ENCODE measurements at regions not wholly inside any gene's neighbourhood (a gene's known extent, or its start where the extent isn't known, plus 50 kb on each side); places are given as distances from the start of the nearest gene placed in this dataset.

DNA sequence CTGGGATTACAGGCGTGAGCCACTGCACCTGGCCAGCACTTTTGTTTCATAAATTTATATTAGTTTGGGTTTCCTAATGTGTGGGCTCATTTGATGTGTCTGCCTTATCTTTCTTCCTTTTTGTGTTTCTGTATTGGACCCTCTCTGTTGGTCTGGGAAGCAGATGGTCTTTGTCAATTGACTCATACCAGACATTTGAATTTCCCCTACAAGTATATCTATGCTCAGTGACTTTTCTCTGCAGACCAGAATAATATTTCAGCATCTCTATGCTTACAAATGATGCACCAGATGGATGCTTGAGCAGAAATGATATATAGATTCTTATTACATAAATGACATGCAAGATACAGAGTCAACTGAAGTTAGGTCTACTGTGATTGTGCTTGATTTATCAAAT is 329.9 kb upstream of the SLCO3A1 start:
- DNase-seq, result no peak

DNA sequence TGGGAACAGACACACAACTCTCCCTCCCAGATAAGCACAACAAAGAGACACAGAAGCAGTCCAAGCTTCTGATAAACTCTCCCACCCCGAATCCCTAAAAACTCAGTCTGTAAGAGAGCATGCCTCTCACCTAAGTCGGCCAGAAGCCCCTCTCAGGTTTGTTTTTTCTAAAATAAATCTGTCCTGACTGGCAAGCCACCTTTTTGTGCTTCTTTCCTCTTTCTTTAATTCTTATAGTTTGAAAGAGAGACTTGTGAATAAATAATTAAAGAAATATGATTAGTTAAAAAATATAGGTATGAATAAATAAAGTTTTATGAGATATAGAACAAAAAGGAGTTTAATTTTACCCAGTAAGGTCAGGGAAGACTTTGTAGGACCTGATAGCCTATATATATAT is 329.0 kb upstream of the SLCO3A1 start:
- no peak for DNase-seq

DNA sequence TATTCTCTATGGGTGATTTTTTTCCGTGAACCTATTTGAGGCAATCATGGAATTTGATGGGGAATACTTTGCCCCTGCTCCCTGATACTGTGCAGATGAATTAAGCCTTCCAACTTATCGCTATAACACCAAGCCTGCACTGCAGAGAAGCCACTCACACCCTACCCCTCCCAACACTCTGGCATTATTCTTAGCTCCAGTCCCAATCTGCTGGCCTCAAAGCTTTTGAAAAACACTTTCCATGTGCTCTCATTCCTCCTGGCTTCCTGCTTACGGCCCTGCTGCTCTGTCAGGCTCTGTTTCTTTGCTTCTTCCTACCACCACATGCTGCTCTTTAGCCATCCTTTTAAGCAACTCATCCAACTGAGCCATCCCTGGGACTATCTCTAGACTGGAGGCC is 327.8 kb upstream of the SLCO3A1 start:
- no peak for DNase-seq

DNA sequence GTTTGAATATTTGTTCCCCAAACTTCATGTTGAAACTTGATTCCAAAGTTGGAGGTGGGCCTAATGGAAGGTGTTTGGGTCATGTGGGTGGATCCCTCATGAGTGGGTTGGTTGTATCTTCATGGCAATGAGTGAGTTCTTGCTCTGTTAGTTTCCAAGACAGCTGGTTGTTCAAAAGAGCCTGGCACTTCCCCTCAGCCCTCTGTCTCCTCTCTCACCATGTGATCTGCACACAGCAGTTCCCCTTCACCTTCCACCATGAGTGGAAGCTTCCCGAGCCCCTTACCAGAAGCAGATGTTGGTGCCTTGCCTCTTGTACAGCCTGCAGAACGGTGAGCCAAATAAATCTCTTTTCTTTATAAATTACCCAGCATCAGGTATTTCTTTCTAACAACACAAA is 327.1 kb upstream of the SLCO3A1 start:
- DNase-seq, result no peak

DNA sequence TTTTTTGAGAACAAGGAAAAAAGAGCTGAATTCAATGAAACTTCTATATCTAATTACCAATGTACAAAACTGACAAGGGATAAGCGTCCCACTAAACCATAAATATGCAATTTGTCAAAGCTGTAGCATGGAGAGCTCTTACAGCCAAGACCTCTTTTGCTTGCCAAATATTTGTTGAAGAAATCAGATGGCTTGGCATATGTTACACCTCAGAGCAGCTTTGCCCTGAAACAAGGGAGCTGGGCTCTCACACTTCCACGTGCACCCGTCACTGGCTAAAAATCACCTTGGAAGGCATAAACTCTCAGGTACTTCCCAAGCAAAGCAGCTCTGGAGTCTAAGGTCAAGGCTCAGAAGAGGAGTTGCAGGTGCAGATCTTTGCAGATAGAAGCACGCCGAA is 324.7 kb upstream of the SLCO3A1 start:
- no peak for DNase-seq

DNA sequence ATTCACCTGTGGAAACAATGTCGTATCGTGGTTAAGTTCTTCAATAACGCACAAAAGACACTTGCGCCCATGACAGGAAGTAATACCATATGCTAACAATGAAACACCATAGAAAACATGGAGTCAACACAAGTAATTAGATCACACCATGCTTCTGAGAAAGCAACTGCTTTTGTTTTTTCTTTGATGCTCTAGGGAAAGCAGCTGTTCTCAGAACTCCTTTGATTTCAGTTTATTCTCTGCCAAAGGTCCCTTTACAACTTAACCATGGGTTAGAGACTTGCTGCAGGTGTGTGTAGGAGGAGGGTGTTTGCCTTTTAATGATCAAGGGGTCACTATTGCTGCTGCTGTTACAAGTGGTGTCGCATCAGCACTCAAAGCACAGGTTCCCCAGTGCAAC is 324.0 kb upstream of the SLCO3A1 start:
- DNase-seq, result no peak

DNA sequence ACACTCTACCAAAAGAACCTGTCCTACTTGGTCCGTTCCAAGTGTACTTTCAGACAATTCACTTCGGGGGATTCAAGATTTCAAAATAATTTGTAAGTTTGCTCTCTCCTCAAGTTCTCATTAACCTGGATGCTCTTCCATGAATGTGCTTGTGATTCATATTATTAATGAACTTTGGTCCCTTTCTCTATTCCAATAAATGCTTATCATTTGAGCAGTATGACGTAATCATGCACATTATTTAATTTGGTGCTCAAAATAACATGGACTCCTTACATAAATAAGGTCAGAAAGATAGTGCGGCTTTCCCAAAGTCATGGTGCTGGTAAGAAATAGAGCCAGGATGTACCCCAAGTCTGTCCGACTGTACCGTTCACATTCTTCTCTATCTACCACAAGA is 323.2 kb upstream of the SLCO3A1 start:
- no peak for DNase-seq

DNA sequence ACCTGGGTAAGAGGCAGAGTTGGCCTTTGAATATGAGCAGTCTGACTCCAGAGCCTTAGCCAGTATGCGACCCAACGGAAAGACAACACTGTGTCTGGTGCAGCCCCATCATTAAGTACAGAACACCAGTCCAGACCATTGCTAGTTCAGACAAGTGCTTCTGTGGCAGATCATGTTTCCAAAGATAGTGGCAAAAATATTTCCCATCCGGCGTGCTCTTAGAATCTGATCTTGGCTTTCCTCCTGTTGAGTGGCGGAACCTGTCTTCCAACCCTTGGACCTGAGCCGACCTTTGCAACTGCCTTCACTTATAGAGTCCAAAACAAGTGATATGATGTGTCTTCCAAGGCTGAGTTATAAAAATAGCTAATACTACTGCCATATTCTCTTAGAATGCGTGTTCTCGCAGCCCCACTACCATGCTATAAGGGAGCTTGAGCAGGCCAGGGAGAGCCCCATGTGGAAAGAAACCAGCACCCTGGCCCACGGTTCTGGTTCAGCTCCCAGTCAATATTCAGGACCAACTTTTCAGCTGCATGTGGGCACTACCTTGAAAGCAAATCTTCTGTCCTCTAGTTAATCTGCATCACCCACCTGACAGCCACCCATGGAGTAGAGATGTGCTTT is 322.4 kb upstream of the SLCO3A1 start:
- DNase-seq, result no peak

DNA sequence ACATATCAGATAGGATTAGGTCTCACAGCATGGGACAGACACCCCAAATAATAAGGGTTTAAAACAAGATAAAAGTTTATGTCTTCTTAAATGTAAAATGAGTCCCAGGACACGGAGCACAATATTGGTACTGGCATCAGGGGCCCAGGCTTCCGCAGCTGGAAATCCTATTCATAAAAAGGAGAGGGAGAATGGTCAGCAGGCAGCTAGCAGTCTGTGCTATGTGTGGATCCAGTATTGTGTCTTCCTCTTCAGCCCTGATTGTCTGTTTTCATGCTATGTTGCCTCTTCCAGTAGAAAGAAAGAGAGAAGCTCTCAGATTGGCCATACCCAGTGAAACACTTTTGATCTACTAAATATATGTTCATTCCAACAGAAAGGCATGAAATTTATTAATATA is 319.3 kb upstream of the SLCO3A1 start:
- DNase-seq, result no peak

DNA sequence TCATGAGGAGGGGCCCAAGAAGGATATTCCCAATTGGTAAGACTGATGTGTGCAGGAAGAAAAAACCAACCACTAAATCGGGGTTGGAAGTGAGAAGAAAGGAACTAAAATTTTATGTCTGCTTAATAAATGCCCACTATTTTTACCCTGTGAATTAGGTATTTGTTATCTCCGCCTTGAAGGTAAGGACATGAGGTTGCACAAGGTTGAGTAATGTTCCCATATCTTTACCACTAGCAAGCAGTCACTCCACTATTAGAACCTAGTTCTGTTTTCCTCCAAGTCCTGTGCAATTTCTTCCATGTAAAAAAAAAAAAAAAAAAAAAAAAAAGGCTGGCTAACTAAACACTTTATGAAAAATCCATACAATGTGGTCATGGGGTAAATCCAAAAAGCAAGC is 318.5 kb upstream of the SLCO3A1 start:
- DNase-seq, result no peak

DNA sequence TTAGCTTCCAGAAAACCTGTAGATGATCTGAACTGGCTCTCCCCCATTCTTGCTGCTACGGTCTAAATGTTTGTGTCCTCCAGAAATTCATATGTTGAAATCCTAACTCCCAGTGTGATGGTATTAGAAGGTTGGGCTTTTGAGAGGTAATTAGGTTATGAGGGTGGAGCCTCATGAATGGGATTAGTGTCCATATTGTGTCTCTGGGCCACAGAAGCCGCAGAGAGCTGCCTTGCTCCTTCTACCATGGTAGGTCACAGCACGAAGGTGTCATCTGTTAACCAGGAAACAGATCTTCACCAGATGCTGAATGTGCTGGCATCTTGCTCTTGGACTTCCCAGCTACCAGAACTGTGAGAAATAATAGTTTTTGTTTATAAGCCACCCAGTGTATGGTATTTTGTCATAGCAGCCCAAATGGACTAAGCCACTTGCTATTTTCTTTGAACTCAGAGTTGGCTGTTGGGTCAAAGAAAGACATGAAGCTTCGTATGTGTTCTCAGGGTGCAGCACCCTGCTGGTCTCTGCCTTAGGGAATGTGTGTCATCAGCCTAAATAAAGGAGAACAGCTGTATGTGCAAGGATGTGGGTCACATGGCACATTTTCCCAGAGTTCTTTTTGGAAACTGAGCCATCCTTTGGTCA is 317.5 kb upstream of the SLCO3A1 start:
- DNase-seq, result no peak

DNA sequence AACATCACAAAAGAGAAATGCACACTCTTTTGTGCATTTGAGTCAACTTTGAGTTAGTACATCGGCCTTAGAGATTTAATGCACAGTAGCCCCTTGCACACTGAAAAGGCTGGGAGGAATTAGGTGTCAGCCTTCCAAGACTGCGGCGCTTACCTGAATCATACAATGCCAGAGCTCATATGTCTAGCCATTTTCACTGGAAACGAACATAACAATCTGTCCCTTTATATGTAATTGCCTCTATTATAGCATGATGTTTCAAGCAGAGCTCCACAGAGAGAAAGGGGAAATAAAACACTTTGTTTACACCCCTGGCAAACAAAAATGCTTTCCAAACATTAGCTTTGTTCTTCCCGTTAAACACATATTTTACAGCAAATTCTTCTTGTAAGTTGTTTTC is 315.7 kb upstream of the SLCO3A1 start:
- DNase-seq, result no peak

DNA sequence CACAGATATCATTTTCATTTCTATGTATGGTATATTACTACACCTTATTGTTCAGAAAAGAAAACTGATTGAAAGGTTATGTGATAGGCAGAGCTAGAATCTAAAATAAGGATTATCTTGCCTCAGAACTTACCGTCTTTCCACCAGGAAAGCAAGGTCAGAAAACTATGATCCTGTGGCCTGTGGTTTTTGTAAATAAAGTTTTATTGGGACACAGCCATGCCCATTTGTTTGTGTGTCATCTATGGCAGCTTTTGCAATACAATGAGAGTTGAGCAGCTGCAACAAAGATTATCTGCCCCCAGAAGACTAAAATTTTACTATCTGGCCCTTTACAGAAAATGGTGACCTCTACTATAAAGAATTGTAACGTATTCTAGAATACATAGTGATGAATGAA is 314.7 kb upstream of the SLCO3A1 start:
- DNase-seq, result no peak

DNA sequence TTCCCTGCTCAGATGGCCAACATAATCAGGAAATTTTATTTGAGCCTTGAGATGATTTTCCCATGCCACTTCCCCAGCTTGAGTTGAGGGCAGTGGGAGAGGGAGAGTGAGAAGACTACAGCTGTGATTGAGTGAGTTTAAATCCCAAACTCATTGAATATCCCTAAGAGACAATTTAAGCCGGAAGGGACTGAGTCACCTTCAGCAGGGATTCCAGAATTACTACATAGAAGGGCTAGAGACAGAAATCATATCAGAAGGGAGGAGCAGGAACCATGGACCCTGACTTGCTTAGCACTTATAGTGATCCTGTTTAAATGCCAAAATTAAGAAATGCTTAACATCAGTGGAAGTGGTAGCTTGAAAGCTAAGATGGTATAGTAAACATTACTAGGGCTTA is 312.2 kb upstream of the SLCO3A1 start:
- DNase-seq, result no peak

DNA sequence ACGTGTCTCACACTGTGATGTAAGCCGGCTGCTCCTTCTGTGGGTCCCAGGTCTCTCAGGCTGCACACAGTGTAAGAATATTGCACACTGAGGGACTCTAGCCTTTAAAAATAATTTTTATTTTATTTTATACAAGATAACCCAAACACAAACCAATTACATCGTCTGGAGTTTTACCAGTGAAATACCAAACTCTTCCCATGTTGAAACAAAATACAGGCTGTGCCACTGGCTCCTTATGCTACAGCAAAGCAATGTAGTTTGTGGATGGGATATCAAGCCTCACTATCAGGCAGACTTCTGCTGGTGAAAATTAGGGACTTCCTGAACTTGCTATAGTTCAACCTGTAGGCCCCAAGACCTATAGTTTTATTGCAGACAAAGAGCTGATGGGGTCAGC is 311.3 kb upstream of the SLCO3A1 start:
- DNase-seq, result no peak

DNA sequence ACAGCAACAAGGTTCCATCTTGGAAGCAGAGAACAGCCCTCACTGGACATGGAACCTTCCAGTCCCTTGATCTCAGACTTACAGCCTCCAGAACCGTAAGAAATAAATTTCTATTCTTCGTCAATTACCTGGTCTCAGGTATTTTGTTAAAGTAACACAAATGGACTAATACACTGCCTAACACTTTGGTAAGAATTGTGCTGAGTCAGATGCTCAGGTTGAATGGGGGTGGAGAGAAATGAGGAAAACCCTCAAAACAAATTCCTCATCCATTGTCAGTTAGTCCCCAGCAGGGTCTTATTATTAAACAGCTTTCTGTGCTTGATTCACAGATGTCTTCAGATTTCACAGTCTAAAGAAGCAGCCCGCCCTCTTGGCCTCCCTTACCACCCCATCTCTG is 306.2 kb upstream of the SLCO3A1 start:
- DNase-seq, result no peak

DNA sequence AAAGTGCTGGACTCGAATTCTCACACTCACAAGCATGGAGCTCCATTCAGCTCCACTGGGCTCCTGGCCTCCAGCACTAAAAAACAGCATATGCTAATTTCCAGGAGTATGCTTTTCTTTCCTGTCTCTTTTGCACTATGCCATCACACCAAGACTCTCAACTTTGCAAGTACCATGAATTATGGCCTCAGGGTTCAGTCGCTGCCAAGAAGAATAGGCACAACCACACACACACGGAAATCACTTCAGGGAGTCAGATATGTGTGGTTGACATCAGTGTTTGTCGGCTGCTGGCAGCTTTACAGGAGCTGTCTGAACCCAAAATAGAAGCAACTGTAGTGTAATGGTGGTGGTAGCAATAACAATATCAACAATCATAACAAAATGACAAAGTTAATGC is 305.0 kb upstream of the SLCO3A1 start:
- DNase-seq, result peak; percentile 78

DNA sequence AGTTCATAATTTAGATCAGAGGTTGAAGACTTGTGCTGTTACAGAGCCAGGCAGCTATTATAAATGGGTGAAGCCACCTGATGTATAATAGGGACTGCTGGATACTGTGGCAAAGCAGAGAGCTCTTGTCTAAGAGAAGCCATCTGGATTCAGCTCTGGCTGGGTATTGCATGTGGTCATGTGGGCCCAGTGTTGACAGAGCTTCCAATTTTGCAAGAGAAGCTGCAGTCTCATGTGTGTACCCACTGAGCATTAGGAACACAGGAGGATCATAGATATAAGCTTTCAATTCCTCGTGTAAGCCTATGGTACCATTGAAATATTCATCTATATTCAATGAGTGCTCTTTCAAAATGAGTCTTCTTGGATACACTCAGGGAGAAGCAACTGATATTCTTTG is 303.9 kb upstream of the SLCO3A1 start:
- no peak for DNase-seq

DNA sequence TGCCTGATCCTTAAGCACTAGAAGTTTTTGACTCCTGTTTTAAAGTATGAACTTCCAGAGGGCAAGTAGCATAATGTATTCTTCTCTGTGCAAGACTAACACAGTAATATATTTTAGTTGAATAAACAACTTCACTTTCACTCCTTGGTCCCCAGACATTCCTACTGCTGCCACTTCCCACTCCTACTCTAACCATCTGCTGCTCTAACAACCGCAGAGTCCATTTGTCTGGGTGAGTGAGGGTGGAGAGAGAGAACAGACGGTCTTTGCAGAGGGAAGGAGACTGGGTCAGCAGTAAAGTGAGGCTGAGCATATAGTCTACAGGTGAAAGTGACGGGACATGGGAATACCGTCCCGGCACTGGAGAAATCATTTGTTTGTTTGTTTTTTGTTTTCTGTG is 301.0 kb upstream of the SLCO3A1 start:
- no peak for DNase-seq

DNA sequence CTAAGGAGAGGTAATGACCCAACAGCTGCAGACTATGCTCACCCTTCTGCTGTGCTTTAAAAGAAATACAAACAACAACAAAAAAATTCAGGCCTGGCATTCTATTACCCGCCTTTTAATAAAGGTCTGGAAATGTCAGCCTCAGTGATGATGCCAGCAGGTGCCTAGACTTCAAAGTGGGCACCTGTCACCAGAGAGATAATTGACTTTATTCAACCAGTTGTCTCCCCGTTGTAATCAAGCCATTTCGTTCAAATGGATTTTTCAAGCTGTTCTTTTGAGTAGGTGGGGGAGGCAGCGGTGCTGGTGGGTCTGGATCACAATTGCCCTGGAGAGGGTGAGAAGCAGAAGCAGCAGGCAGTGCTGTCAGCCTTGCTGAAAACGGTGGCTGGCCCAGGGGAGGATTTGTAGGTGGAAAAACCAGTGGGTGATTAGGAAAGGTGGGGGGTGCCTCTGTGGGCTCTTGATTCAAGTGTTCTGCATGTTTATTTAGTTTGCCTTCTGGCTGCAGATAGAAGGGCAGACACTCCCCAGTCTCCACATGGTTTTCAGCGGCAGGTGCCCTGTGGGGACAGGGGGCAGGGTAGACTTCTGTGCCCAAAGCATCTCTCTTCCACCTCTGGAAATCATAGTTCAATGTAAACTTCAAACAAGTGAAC is 300.2 kb upstream of the SLCO3A1 start:
- peak; percentile 40 for DNase-seq

DNA sequence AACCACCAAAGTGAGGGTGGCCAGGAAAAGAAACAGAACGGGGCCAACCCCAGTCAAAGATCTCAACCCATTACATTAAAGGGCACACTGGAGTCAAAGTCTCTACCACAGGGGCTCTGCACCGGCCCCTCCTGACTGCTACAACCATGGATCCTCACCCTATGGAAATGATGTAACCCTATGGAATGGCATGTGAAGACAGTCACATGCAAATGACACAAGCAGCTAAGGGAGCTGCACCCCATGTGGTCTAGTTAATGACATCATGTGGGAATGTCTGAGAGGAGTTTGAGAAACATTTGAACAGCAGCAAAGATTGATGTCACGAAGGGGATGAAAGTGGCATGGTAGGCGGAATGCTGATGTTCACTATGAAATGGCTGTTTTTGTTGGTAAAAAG is 298.2 kb upstream of the SLCO3A1 start:
- no peak for DNase-seq

DNA sequence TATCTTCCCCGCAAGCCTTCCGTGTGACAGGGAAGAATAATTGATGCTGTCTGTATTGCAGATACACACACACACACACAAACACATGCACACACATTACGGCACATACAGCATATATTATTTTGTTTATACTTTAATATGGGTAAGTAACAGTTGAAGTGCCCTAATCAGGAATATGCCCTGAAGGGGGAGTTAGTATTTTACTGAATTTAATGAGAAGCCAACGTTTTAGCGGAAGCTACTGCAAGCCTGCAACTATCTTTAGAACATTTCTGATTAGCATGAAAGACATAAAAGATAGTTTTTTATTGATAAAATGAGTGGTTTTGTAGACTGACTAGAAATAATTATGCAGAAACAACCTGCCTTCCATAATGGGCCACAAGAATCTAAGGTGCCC is 296.6 kb upstream of the SLCO3A1 start:
- DNase-seq, result no peak

DNA sequence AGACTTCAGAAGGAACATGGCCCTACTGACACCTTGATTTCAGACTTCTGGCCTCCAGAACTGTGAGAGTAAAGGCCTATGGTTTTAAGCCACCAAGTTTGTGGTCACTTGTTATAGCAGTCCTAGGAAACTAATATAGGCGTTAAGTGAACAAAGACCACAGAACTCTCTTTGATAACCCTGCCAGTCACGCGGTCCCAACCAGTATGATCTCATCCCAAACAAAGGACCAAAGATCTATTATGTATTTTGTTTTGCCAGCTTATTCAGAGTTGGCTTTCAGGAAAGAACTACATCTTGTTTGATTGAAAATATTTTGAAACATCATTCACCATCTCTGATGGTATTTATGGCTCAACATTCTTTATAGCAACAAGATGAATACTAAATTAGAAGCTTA is 294.4 kb upstream of the SLCO3A1 start:
- no peak for DNase-seq

DNA sequence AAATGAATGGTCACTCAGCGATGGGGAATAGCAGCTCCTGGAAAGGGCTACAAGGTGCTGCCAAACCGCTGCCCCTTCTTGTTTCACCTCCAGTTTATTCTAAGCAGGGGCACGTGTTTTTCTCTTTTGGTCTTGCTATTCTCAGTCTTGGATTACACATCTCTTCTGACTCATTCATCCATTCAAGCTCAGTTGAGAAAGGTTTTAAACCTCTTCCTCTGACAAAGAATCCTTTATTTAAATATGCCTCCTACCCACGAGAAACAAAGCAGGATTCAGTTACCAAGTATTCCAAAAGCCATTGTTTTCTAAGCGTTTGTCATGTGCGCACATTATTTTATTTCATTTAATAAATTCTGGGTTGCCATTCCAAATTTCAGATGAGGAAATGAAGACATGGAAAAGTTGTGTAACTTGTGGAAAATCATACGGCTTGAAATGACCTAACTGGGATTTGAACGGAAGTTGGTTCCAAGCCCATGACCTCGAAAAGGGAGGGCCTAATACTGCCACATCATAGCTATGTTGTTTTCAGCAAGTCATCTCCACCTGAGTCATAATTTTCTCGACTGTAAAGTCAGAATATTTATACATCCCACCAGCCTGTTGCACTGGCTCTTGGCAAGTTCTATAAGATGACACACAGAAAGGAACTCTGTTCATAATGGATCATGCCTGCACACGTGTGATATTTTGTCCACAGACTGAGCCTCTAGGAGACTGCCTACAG is 292.0 kb upstream of the SLCO3A1 start:
- no peak for DNase-seq
